HG03039 (cell line): ENCODE measurements at regions not wholly inside any gene's neighbourhood (a gene's known extent, or its start where the extent isn't known, plus 50 kb on each side); places are given as distances from the start of the nearest gene placed in this dataset.
"Not testable (repeated sequence)": the region's sequence is repeated elsewhere in the genome, so short reads cannot be mapped to it uniquely, and the experiment has no call there.

Experiments
- ATAC-seq: cut with Tn5 transposase; IDR thresholded peaks from one replicate; pipeline ENCODE4 v1.9.1; 2021; ENCODE audit warnings: mild to moderate bottlenecking, moderate library complexity; ENCODE audit not compliant: unreplicated experiment

DNA sequence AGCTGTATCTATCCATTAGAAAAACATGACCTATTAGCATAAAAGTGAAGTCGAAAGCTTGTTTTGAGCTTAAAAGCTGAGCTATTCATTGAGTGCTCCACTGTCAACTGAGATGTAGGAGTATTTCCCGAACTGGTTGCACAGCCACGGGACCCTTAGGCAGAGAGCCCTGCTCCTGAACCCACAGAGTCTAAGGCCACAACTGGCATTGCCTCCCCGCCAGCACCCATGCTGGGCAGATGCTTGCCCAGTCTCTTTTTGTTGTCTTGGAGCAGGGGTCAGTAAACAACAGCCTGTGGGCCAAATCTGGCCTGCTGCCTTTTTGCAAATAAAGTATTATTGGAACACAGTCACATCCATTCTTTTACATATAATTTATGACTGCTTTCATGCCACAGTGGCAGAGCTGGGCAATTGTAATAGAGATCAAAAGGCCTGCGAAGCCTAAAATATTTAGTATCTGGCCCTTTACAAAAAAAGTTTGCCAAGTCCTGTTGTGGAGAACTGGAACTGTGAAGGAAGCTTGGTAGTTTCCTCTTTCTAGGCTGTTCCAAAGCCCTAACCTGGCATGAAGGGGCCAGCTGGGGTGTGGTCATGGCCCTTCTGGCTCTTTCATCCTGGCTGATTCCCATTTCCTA, 58.4 kb upstream of the WAPL start:
- ATAC-seq: no peak

DNA sequence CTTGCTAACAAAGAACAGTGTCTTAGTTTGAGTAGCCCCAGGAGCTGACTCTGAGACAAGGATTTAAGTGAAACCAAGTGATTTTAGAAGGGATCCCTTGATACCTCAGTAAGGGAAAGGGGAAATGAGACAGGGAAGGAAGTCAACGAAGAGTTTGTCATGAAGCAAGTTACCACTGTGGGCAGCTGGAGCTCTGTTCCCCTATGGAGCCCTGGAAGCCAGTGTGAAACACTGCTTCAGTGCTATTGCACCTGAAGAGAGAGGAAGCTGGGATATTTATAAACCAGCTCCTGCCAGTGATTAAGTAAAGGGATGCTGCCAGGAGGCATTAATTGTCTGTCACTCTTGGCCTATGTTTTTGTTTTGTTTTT, 58.9 kb upstream of the WAPL start:
- no peak for ATAC-seq

DNA sequence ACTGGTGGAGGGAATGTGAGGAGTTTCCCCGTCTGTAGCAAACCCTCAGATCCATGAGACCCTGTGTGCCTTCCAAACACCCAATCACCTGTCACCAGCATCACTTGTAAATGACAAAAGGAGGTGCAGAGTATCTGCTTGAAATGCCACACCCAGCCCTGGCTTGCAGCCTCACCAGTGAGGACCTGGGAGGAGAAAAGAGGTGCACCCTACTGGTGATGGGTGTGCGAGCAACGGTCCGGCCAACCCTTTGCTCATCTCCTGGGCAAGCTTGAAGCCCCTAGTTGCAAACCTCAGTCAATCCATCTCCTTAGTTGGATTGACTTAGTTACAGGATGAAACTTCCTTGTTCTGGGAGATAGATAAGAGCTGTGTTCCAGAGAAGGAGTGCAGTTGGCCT, 62.4 kb upstream of the WAPL start:
- no peak for ATAC-seq

DNA sequence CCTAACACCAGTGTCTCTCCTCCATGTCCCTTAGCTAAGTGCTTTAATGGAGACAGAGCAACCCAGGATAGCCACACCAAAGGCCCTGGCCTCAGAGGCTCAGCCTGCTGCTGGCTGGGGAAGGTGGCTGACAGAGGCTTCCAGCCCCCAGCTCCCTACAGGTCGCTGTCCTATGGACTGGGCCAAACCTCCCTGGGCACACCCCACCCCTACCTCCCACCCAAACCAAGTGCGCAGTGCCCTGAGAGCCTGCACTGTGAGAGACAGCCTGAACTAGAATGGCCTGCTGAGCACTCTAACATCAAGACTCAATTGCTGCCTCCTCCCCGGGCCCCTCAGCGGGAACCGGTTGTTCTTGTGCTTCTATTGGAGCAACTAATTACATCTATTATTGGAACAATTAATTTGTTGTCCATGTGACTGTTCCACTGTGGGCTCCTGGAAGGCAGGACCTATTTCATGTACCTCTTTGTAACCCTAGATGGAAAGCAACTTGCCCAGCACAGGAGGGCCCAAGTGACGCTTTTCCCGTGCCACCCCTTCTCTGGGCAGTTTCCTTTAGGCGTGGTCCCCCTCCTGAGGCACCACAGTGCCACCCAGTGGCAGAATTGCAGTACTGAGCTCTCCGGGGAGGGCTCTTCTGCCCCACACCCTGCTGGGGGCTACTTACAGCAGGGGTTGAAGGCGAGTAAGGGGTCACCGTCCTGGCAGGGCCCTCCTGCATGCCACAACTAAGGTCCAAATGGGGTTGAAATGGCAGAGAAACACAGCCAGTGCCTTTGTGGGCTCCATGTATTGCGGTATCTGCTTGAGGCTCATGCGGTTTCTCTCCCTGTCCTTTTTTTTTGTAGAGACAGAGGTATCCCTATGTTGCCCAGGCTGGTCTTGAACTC, 63.7 kb upstream of the WAPL start:
- ATAC-seq: peak; percentile 72

DNA sequence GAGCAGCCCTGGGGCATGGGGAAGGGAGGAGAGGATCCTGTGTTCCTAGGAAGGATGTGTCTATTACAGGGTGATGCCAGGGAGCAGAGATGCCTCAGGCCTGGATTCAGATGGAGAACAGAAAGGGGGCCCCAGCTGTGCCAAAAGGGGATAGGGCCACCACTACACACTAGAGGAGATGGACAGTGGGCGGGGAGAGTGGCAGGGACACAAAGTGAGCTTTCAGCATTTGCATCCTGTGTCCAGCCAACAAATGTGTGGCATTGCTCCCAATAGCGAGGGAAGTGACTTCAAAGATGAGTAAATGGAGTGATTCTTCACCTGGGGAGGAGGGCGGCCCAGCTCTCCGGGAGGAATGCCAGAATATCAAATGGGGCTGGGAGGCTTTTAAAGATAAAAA, 64.9 kb upstream of the WAPL start:
- ATAC-seq: no peak

DNA sequence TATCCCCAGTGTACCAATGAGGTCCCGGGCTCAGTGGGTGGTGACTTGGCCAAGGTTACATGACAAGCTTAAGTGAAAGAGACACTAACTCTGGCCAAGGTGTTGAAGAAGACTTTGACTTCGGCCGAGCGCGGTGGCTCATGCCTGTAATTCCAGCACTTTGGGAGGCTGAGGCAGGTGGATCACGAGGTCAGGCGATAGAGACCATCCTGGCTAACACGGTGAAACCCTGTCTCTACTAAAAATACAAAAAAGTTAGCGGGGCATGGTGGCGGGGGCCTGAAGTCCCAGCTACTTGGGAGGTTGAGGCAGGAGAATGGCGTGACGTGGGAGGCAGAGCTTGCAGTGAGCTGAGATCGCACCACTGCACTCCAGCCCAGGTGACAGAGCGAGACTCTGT, 65.6 kb upstream of the OPN4 start:
- not testable (repeated sequence) for ATAC-seq

DNA sequence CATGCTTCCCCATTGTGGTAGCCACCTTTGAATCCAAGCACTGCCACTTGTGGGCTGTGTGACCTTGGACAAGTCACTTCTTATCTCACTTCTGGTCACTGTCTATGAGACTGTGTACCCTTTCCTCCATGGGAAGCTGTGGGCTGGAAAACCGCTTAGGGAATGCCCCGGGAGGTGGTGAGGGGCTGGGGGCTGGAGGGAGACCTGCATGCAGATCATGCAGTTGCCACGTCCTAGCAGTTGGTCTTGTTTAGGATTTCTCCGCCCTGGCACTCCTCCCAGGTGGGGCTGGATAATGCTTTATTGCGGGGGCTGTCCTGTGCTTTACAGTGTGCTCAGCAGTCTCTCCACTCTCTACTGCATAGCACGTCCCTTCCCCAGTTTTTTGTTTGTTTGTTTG, 62.9 kb upstream of the OPN4 start:
- ATAC-seq: no peak

DNA sequence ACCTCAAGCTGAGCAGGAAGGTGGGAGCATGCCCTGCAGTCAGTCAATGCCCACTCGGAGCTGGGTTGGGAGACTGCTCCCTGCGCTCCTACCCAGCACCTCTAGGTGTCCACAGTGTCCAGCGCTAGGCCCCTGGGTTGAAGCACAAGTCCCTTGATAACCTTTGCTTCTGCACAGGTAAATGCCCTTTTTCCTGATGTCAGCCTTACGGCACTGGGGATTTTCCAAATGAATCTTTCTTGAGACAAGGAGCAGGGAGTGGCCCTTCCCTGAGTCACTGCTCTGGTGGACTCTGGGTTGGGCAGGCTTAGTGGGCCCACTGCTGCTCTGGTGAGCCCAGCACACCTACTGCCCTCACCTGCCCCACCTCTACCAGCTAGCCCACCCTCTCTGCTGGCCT, 61.9 kb upstream of the OPN4 start:
- ATAC-seq: no peak

DNA sequence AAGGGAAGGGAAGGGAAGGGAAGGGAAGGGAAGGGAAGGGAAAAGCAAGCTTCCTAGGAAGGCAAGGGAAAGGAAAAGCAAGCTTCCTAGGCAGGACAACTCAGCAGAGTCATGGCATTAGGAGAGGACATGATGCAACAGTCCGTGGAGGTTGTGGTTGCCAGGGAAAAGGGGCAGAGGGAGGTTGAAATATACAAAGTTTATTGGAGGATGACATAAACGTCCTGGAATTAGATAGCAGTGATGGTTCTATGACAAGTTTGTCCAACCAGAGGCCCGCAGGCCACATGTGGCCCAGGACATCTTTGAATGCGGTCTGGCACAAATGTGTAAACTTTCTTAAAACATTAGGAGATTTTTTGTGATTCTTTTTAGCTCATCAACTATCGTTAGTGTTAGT, 59.8 kb upstream of the OPN4 start:
- ATAC-seq: no peak

DNA sequence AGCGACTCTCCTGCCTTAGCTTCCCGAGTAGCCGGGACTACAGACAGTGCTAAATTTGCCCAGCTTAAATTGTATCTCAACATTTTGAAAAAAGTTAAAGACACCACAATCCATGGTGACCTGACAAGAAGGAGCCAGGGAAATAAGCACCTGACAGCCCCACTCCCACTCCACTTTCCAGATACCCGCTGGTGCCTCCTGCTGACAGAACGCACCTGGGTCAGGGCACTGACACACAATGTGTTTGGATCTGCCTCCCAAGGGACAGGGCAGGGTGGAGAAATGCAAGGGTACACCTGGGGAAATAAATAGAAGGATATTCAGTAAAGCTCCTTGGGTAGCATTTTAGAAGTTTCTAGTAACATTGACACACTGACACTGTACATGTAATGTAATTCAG, 58.9 kb upstream of the OPN4 start:
- ATAC-seq: no peak

DNA sequence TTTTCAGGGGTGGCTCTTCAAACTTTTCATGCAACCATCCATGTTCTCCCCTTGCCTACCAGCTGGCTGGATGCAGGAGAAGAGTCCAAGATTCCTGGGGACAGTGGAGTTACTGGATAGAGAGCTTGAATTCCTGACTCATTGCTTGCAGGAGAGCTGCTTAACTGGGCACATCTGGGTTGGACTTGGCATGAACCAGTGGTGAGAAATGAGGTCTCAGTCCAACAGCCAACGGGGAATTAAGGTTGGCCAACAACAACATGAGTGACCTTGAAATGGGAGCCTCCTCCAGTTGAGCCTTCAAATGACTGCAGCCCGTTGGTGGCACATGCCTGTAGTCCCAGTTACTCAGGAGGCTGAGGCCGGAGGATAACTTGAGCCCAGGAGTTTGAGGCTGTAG, 58.1 kb upstream of the OPN4 start:
- ATAC-seq: no peak

DNA sequence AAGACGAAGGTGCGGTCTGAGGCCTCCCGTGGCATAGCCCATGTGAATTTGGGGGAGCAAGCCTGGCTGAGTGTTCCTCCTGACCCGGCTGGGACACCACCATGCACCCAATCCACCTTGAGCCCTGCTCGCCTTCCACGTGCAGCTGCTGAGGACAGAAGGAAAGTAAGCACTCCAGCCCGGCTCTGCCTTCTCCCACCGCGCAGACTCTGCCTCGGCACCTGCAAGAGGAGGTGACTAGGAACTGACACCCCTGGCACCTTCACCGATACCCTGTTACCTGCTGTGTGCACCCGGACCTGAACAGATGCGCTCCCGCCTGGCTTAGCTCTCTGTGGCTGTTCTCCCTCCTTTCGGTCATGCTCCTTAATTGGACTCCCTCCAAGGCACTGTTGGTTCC, 57.0 kb upstream of the OPN4 start:
- no peak for ATAC-seq

DNA sequence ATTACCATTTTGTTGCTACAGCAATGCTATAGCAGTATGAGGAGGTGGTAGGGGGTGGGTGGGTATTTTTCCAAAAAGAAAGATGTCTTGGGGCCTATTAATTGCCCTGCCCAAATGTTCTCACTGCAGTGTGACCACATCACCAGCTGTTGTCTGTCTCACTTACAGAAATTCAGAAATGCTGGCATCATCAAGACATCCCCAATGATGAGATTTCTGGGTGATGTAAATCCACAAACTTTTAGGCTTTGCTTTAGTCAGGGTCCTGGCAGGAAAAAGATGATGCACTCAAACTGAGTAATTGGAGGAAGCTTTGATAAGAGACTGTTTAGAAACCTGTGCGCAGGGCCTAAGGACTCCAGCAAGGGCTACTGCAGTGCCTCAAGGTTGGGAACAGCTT, 56.2 kb upstream of the OPN4 start:
- ATAC-seq: no peak

DNA sequence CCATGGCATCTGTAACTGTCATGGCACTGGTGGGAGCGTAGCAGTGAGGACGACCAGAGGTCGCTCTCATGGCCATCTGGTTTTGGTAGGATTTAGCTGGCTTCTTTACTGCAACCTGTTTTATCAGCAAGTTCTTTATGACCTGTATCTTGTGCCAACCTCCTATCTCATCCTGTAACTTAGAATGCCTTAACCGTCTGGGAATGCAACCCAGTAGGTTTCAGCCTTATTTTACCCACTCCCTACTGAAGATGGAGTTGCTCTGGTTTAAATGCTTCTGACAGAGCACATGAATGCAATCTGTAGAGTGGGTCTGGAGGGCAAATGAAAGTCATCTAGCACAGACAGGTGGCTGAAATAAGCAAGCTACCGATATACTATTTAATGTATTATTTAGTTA, 55.3 kb upstream of the OPN4 start:
- no peak for ATAC-seq

DNA sequence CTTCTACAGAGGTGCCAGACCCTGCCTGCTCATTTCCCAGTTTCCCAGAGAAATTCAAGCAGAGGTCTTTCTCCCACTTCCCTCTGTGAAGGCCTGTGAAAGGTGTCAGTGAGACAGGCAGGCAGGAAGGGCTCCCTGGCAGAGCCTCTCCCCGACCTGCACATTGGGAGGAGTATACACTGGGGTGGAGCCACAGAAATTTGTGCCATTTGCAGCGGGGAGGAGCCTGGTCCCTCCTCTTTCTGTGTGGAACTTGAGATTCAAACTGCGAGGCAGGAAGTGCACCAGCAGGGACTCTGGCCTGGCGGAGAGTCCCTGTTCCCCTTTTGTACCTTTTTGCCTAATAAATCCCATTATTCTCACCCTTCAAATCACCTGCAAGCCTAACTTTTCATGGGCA, 54.6 kb upstream of the OPN4 start:
- ATAC-seq: peak; percentile 58

DNA sequence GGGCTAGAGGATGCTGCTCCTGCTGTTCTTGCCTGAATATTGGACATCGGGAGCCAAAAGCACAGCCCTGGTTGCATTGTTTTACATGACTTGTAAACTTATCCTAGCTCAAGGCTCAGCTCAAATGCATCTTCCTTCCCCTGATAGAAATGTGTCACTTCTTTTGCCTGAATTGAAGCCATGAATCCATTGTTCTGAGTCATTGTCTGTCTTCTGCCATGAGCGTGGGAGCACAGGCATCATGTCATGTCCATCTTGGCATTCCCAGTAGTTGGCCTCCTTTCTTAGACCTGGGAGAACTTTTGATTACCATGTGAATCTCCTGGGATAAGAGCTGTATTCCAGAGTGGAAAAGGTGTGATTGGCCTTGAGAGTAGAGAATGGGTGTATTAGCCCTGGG, 54.1 kb upstream of the OPN4 start:
- ATAC-seq: no peak

DNA sequence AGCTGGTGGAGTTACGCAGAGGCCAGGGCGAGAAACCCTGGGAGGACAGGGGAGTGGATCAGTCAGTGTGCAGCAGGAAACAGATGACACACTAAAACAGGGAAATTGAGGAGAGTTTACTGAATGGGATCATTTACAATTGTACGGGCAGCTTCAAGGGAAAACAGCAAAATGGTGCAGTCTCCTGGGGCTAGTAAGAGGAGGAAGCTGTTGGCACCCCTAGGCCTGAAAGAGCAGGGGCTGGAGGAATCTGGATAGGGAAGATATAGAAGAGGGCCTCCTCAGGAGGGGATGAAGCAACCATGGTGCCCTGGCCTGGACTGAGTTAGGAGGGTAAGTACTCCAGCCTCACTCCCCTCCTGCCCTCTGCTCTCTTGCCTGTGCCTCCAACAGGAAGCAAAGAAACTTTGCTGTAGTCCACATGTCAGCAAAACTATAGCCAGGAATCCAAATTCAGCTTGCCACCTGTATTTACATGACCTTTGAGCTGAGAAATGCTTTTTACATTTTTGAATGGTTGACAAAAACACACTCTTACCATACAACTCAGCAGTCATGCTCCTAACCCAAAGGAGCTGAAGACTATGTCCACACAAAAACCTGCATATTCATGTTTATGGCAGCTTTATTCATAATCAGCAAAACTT, 52.3 kb upstream of the OPN4 start:
- no peak for ATAC-seq

DNA sequence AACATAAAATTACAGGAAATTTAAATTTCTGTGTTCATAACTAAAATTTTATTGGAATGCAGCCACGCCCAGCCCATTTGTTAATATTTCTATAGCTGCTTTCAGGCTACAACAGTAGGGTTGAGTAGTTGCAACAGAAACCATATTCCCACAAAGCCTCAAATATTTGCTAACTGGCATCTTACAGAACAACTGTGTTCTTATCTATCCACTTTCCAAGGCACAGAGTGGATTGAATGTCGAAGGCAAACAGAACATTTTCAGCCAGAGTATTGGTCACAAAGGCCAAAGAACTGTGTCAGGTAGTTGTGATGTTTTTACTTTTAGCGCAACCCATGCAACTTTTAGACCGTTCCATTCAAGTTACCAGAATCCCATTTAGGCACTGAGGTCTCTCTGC, 51.1 kb upstream of the OPN4 start:
- ATAC-seq: no peak
